Stimulated activated CD8-positive, alpha-beta memory T cell treated with anti-CD3 and anti-CD28 coated beads, Interleukin-7, amount 100 ng/mL, for 4 hours (primary cell): ENCODE measurements at regions not wholly inside any gene's neighbourhood (a gene's known extent, or its start where the extent isn't known, plus 50 kb on each side); places are given as distances from the start of the nearest gene placed in this dataset.

Experiments used
- DNase-seq, 2 donors: peaks; one replicate each; pipeline ENCODE4 v3.0.0-alpha.2; 2020; ENCODE audit warnings: low read depth in 2 of 2

- no peak for DNase-seq
Observed at GRCh38 chr4:19910861-19911525, 340.7 kb upstream of the SLIT2 start.

GRCh38 chr4:19905024-19905423, 346.7 kb upstream of the SLIT2 start:
- no peak for DNase-seq

DNA sequence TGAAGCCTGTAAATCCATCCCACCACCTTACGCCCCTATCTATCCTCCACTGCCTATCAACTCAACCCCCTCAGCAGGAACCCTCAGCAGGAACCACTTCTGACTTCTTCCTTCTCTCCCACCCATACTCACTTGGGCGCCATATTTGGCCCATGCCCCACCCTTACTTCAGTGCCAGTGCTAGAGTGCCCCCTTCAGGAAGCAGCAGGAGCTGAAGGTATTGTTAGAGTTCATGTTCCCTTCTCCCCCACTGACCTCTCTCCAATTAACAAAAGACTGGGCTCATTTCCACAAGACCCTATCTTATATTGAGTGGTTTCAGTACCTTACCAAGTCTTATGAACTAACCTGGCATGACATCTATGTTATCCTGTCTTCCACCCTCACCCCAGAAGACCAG, 363.1 kb upstream of the SLIT2 start:
- no peak for DNase-seq

- DNase-seq: no peak
Observed at GRCh38 chr4:19883841-19884240, 367.9 kb upstream of the SLIT2 start.

DNA sequence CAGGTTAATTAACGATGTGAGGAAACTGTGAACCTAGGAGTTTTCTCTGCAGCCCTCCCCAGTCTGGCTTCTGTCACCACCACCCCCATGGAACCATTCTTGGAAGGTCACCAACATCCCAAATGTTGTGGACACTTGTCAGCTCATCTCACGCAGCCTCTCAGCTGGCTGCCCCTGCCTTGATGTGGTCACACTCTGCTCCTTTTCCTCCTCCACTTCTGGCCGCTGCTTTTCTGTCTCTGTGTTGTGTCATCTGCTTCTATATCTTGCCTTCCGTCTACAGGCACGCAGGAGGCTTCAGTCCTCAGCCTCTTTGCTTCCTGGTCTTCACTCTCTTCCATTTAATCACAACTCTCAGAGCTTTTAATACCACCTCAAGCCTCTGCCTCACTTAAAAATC, 371.5 kb upstream of the SLIT2 start:
- no peak for DNase-seq

- no peak for DNase-seq
Observed at GRCh38 chr4:19879330-19879729, 372.4 kb upstream of the SLIT2 start.

GRCh38 chr4:19857991-19858390, 393.7 kb upstream of the SLIT2 start:
- DNase-seq: no peak

- no peak for DNase-seq
Observed at GRCh38 chr4:19857380-19857779, 394.3 kb upstream of the SLIT2 start.

- no peak for DNase-seq
Observed at GRCh38 chr4:19850909-19851308, 400.8 kb upstream of the SLIT2 start.

- DNase-seq: no peak
Observed at GRCh38 chr4:19844446-19844845, 407.3 kb upstream of the SLIT2 start.

DNA sequence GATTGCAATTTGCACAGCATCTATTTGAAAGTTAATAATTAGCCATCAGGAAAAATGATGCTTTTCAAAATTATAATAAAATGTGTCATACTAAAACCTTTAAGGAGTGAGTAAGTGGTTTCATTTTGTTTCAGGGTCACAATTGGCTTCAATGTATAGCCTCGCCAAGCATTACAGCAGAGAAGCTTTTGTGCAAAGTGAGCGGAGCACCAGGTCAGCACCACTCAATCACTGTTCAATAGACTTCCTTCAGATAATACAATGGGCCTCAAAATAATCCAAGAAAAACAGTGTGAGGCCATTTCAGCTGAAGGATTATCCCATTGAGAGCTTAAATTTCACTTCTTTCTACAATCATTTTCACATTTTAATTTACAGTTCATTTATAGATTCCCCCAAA, 409.2 kb upstream of the SLIT2 start:
- no peak for DNase-seq

DNA sequence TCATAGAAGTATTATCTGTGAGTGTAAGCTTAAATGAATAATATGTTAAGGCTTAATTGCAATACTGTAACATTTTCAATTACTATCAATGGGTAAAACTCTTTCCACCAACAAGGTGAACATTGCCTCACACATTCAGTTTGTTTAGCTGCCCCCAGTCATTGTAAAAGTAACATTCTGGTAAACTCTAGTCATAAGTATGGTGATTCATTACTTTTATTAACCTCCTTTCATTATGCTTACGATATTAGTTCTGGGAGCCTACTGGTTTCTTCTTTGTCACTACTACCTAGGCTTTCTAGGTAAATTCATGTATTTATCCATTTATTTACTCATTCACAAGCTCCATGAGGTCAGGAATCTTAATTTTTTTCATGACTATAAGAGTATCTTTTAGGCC, 412.8 kb upstream of the SLIT2 start:
- DNase-seq: no peak

- DNase-seq: no peak
Observed at GRCh38 chr4:19835429-19835828, 416.3 kb upstream of the SLIT2 start.

GRCh38 chr4:19832411-19832810, 419.3 kb upstream of the SLIT2 start:
- DNase-seq: no peak

- DNase-seq: no peak
Observed at GRCh38 chr4:19831644-19832285, 419.9 kb upstream of the SLIT2 start.

DNA sequence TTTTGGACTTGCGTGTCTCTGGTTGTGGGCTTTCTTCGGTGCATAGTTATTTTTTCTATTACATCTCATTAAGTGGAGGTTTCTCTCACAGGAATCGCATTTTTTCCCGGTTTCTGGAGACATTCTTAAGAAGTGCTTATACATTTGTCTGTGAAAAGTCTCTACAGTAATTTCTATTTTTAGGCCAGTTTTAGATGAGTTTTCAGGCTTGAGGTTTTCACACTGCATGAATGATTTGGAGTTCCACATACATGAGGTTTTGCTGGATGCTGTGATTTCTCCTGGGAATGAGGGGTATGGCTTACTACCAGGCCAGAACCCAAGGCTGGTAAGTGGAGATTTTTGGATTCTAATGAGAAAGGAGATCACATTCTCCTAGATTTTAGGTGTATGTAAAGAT, 422.6 kb upstream of the SLIT2 start:
- DNase-seq: no peak

DNA sequence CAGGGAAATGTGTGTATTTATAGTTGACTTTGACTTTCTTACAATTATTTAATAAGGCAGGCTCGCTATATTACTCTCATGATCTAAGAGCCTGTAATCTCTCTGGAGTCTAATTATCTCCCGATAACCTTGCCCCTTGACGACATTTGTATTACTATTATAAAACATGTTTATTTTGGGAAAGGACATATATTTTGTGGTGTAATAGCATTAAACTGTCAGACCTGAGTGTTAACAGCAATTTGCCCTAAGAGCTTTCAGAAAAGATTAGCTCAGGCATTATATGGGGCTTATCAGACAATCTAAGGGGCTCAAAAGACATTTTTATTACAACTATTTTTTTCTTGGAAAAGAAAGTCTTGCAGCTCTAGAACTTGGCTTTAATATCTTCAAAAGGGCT, 427.9 kb upstream of the SLIT2 start:
- DNase-seq: no peak

- no peak for DNase-seq
Observed at GRCh38 chr4:19819737-19820136, 432.0 kb upstream of the SLIT2 start.

GRCh38 chr4:19809989-19810388, 441.7 kb upstream of the SLIT2 start:
- no peak for DNase-seq

GRCh38 chr4:19807505-19807904, 444.2 kb upstream of the SLIT2 start:
- no peak for DNase-seq

- DNase-seq: no peak
Observed at GRCh38 chr4:19806865-19807264, 444.8 kb upstream of the SLIT2 start.

DNA sequence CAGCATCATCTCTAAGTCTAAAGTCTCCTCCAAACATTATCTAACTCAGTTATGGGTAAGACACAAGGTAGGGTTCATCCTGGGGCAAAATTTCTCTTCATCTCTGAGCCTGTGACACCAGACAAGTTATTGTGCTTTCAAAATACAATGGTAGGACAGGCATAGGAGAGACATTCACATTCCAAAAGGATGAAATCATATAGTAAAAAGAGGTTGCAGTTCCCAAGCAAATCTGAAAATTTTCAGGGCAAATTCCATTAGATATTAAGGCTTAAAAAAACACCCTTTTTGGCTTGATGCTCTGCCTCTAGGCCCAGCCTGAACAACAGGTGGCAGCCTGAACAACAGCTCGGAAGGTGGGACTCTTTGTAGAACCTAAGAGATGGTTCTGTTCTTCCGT, 448.3 kb upstream of the SLIT2 start:
- DNase-seq: no peak

GRCh38 chr4:19793831-19794230, 457.9 kb upstream of the SLIT2 start:
- DNase-seq: no peak
